ENCODE measurements at regions not wholly inside any gene's neighbourhood (a gene's known extent, or its start where the extent isn't known, plus 50 kb on each side); places are given as distances from the start of the nearest gene placed in this dataset.

GRCh38 chr2:209334188-209335017 is 89.4 kb upstream of the MAP2 start:
- in situ Hi-C loops (cut with MboI; ENCODE audit: low sequenced_read_pairs): no loop called here

- in situ Hi-C loops (cut with MboI; ENCODE audit: low sequenced_read_pairs): no loop called here
Measured at GRCh38 chr2:209340522-209340921, 83.3 kb upstream of the MAP2 start.

GRCh38 chr2:209344349-209344748 is 79.5 kb upstream of the MAP2 start:
- in situ Hi-C loops (cut with MboI; ENCODE audit: low sequenced_read_pairs): no loop called here

DNA sequence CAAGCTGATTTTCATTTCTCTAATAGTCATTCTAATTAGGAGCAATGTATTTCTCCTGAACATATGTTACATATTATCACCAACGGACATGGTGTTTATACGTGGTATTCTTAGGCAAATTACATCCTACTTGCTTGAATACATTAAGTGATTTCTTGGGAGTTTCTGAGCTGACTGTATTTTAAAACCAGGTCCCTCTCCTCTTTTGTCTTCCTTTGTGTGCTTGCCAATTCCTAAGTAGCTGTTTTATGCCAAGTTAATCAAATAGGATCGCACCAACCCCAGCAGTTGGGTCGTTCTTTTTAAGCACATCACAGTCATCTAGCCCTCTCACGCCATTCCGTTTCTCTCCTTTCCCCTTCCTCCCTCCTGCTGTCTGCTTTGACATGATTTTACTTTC is 75.4 kb upstream of the MAP2 start:
- in situ Hi-C loops (cut with MboI; ENCODE audit: low sequenced_read_pairs): no loop called here

DNA sequence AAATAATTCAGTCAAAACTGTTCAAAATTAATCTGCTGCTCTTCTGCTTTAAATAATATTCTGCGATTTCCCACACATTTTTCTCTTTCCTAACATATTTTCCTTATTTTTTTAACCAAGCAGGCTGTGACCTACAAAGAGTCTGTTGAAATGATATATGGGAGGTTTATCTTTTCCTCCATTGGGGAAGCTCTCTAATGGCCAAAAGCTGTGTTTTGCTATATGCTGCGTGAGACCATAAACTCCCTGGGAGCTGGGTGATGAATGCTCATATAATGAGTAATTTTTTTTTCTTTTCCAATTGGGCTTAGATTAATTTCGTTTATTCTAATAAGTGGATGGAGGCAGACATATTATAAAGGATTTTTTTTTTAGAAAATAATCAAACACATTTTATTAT is 72.2 kb upstream of the MAP2 start:
- in situ Hi-C loops (cut with MboI; ENCODE audit: low sequenced_read_pairs): no loop called here

- in situ Hi-C loops (cut with MboI; ENCODE audit: low sequenced_read_pairs): no loop called here
Measured at GRCh38 chr2:209358992-209359391, 64.9 kb upstream of the MAP2 start.

- in situ Hi-C loops (cut with MboI; ENCODE audit: low sequenced_read_pairs): no loop called here
Measured at GRCh38 chr2:209367075-209367747, 56.6 kb upstream of the MAP2 start.

DNA sequence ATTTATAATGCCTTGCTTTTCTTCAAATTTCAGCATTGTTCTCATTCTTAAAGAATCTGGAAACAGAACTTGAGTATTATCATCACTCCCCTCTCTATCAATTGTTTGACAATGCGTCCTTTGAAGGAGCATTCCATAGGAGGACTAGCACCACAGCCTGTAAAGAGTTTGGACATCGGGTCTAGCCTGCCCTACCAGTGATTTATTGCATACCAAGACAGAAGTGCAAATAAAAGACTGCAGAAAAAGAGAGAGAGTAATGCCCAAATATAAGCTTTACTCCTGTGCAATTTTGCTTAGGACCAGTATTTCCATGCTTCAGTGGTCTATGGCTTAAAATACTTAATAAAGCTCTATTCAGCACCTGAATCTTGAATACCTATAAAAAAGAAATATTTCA is 55.4 kb upstream of the MAP2 start:
- in situ Hi-C loops (cut with MboI; ENCODE audit: low sequenced_read_pairs): no loop called here

GRCh38 chr2:209368914-209369313 is 54.9 kb upstream of the MAP2 start:
- in situ Hi-C loops (cut with MboI; ENCODE audit: low sequenced_read_pairs): no loop called here

- in situ Hi-C loops (cut with MboI; ENCODE audit: low sequenced_read_pairs): no loop called here
Measured at GRCh38 chr2:209369656-209370055, 54.2 kb upstream of the MAP2 start.

GRCh38 chr2:209371407-209371806 is 52.4 kb upstream of the MAP2 start:
- in situ Hi-C loops (cut with MboI; ENCODE audit: low sequenced_read_pairs): no loop called here
